Trophoblast cell (in vitro differentiated cells and primary cell): ENCODE measurements at regions not wholly inside any gene's neighbourhood (a gene's known extent, or its start where the extent isn't known, plus 50 kb on each side); places are given as distances from the start of the nearest gene placed in this dataset.

Source experiments
- DNase-seq, 2 donors: peaks; one replicate each; pipeline ENCODE4 v3.0.0-alpha.2; 2016
- H2AFZ ChIP-seq: 2 replicates; pipeline ENCODE4 v1.6.1; 2013; ENCODE audit warnings: low read length, moderate library complexity, mild to moderate bottlenecking; ENCODE audit not compliant: insufficient read depth, poor library complexity
- H2AK5ac ChIP-seq: 2 replicates; pipeline ENCODE4 v1.6.1; 2013; ENCODE audit warnings: mild to moderate bottlenecking, low read length
- H2BK120ac ChIP-seq: 2 replicates; pipeline ENCODE4 v1.6.1; 2013; ENCODE audit warnings: low read length, mild to moderate bottlenecking, moderate library complexity; ENCODE audit not compliant: insufficient read depth, poor library complexity
- H2BK12ac ChIP-seq: 2 replicates; pipeline ENCODE4 v1.6.1; 2013; ENCODE audit warnings: mild to moderate bottlenecking, low read length, moderate library complexity
- H2BK5ac ChIP-seq: 2 replicates; pipeline ENCODE4 v1.6.1; 2013; ENCODE audit warnings: low read length, low read depth, moderate library complexity, mild to moderate bottlenecking; ENCODE audit not compliant: poor library complexity
- H3K14ac ChIP-seq: 2 replicates; pipeline ENCODE4 v1.6.1; 2013; ENCODE audit warnings: mild to moderate bottlenecking, low read length
- H3K18ac ChIP-seq: 2 replicates; pipeline ENCODE4 v1.6.1; 2013; ENCODE audit warnings: mild to moderate bottlenecking, low read length
- H3K23ac ChIP-seq: 2 replicates; pipeline ENCODE4 v1.6.1; 2013; ENCODE audit warnings: low read length
- H3K27ac ChIP-seq: 2 replicates; pipeline ENCODE4 v1.5.1; 2013; ENCODE audit warnings: low read depth, mild to moderate bottlenecking, inconsistent platforms, low read length, moderate library complexity
- H3K27me3 ChIP-seq: 2 replicates; pipeline ENCODE4 v1.6.1; 2013; ENCODE audit warnings: inconsistent platforms, mild to moderate bottlenecking, low read length, moderate library complexity; ENCODE audit not compliant: insufficient read depth
- H3K36me3 ChIP-seq, 2 experiments: 1 replicate in 1 of 2; 2 replicates in 1 of 2; pipeline ENCODE4 v1.6.1; 2013; ENCODE audit warnings: low read length in 2 of 2, mild to moderate bottlenecking in 2 of 2, moderate library complexity in 1 of 2; ENCODE audit not compliant: insufficient read depth in 2 of 2, control insufficient read depth in 1 of 2
- H3K4ac ChIP-seq: 2 replicates; pipeline ENCODE4 v1.6.1; 2013; ENCODE audit warnings: low read depth, mild to moderate bottlenecking, low read length, moderate library complexity
- H3K4me1 ChIP-seq, 2 experiments: 1 replicate in 1 of 2; 2 replicates in 1 of 2; pipeline ENCODE4 v1.6.1; 2013; ENCODE audit warnings: low read length in 2 of 2, mild to moderate bottlenecking in 2 of 2, moderate library complexity in 1 of 2; ENCODE audit not compliant: insufficient read depth in 2 of 2, control insufficient read depth in 1 of 2
- H3K4me2 ChIP-seq: 2 replicates; pipeline ENCODE4 v1.6.1; 2013; ENCODE audit warnings: inconsistent platforms, mild to moderate bottlenecking, low read length, moderate library complexity
- H3K4me3 ChIP-seq: 2 replicates; pipeline ENCODE4 v1.5.1; 2013; ENCODE audit warnings: mild to moderate bottlenecking, low read depth, low read length, inconsistent platforms
- H3K79me1 ChIP-seq: one replicate; pipeline ENCODE4 v1.6.1; 2013; ENCODE audit warnings: low read length
- H3K79me2 ChIP-seq: 2 replicates; pipeline ENCODE4 v1.6.1; 2013; ENCODE audit warnings: low read length, mild to moderate bottlenecking; ENCODE audit not compliant: control insufficient read depth, insufficient read depth, poor library complexity
- H3K9ac ChIP-seq: 2 replicates; pipeline ENCODE4 v1.6.1; 2013; ENCODE audit warnings: mild to moderate bottlenecking, low read length
- H3K9me3 ChIP-seq: 2 replicates; pipeline ENCODE4 v1.6.1; 2013; ENCODE audit warnings: low read depth, mild to moderate bottlenecking, control low read depth, inconsistent platforms, low read length; ENCODE audit not compliant: insufficient read depth
- H4K12ac ChIP-seq: 2 replicates; pipeline ENCODE4 v1.6.1; 2013; ENCODE audit warnings: low read depth, mild to moderate bottlenecking, low read length, moderate library complexity
- H4K8ac ChIP-seq: 2 replicates; pipeline ENCODE4 v1.6.1; 2013; ENCODE audit warnings: low read depth, mild to moderate bottlenecking, low read length, moderate library complexity
- H4K91ac ChIP-seq: one replicate; pipeline ENCODE4 v1.6.1; 2013; ENCODE audit warnings: low read depth, mild to moderate bottlenecking, low read length, moderate library complexity
- WGBS: extraction: QIAGEN DNeasy Blood & Tissue Kit; methylation state at CpG from one replicate; pipeline ENCODE4 v1.1.7; 2013; ENCODE audit warnings: missing lambda C conversion rate; ENCODE audit not compliant: insufficient read length, insufficient coverage; ENCODE audit errors: extremely low coverage; 5-methylcytosine and 5-hydroxymethylcytosine counted together

DNA sequence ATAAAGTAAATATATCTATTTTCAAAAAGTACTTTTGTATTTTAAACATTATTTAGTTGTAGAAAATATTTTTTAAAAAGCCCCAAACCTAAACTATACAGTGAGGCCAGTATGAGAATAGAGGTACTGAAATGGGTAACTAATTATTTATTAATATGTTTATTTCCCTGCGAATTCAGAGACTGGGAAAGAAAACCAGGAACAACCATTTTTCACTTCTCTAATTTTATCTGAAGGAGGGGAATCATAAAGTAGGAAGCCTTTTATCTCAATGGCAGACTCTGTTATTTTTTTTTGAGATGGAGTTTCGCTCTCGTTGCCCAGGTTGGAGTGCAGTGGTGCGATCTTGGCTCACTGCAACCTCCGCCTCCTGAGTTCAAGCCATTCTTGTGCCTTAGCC is 63.6 kb upstream of the TRAK1 start:
- Histone ChIP-seq H2BK120ac (no peak overlapping the region), H4K91ac (no peak overlapping the region), H4K12ac (no peak overlapping the region), H3K23ac (no peak overlapping the region), H3K4me2 (no peak overlapping the region), H3K4ac (no peak overlapping the region), H3K27me3 (no peaks in the 10 kb centered on the region), H3K9me3 (no peaks in the 10 kb centered on the region), H2AK5ac (no peak overlapping the region), H3K79me1 (peaks cover 8% of the 10 kb centered on the region), H4K8ac (no peak overlapping the region), H2AFZ (no peak overlapping the region), H3K36me3 (no peaks in the 10 kb centered on the region), H3K79me2 (peaks cover 5% of the 10 kb centered on the region), H3K4me1 (peaks cover 7 to 28% of the 10 kb centered on the region in 2 experiments), H2BK5ac (no peak overlapping the region), H3K9ac (no peak overlapping the region), H3K18ac (no peak overlapping the region), H3K27ac (no peak overlapping the region), H2BK12ac (no peak overlapping the region), H3K14ac (no peak overlapping the region), H3K4me3 (no peak overlapping the region)
- no CpG with 5 or more reads among the region's 5 CpGs for WGBS
- no peak for DNase-seq

DNA sequence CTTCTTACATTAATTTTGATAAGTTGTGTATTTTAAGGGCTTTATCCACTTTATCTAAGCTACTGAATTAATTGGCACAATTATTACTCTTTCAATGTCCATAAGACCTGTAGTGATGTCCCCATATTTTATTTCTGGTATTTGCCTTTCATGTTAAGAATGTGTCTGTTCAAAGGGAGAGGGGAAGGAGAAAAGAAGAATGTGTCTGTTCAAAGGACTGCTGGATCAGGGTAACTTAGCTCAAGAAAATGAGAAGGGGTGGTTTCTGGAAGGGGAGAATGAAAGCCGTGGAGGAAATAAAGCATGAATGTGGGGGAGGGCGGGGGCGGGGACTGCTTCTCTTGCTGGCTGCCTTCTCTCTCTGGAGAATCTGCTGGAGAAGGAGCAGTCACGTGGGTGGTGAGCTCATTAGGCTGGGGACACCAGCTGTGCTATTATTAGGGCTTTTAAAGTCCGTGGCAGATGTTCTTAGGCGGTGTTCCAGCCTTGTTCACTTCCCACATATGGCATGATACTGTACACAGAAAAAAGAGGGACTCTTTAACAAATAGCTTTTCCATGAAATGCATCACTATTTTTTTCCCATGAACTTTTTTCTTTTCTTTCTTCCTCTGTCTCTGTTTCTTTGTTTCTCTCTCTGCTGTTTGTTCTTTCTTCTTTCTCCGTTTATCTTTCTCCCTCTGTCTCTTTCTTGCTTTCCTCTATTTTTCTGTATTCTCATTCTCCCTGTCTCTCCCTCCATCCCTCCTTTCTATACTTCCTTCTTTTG is 63.7 kb upstream of the ULK4 start:
- no peak overlapping the region for H3K14ac ChIP-seq
- no peak overlapping the region for H3K4me3 ChIP-seq
- peak overlapping the region; percentile 87 for H2BK5ac ChIP-seq
- H2AK5ac ChIP-seq, result no peak overlapping the region
- H3K27ac ChIP-seq, result peak overlapping the region; percentile 82
- peak overlapping the region; percentile 36 for H3K4me2 ChIP-seq
- H3K18ac ChIP-seq, result no peak overlapping the region
- H4K12ac ChIP-seq, result no peak overlapping the region
- no peak overlapping the region for H3K9ac ChIP-seq
- no peaks in the 10 kb centered on the region for H3K27me3 ChIP-seq
- WGBS, result no CpG with 5 or more reads among the region's 7 CpGs
- H3K79me2 ChIP-seq, result peaks cover 7% of the 10 kb centered on the region
- peaks cover 5% of the 10 kb centered on the region for H3K79me1 ChIP-seq
- H4K91ac ChIP-seq, result no peak overlapping the region
- no peak overlapping the region for H4K8ac ChIP-seq
- no peaks in the 10 kb centered on the region for H3K36me3 ChIP-seq
- H3K4ac ChIP-seq, result no peak overlapping the region
- H2BK120ac ChIP-seq, result no peak overlapping the region
- H3K9me3 ChIP-seq, result no peaks in the 10 kb centered on the region
- H3K4me1 ChIP-seq, result peaks cover 7 to 24% of the 10 kb centered on the region in 2 experiments
- peak; percentile 51 to 61 for DNase-seq
- H2BK12ac ChIP-seq, result no peak overlapping the region
- H2AFZ ChIP-seq, result no peak overlapping the region
- H3K23ac ChIP-seq, result no peak overlapping the region

DNA sequence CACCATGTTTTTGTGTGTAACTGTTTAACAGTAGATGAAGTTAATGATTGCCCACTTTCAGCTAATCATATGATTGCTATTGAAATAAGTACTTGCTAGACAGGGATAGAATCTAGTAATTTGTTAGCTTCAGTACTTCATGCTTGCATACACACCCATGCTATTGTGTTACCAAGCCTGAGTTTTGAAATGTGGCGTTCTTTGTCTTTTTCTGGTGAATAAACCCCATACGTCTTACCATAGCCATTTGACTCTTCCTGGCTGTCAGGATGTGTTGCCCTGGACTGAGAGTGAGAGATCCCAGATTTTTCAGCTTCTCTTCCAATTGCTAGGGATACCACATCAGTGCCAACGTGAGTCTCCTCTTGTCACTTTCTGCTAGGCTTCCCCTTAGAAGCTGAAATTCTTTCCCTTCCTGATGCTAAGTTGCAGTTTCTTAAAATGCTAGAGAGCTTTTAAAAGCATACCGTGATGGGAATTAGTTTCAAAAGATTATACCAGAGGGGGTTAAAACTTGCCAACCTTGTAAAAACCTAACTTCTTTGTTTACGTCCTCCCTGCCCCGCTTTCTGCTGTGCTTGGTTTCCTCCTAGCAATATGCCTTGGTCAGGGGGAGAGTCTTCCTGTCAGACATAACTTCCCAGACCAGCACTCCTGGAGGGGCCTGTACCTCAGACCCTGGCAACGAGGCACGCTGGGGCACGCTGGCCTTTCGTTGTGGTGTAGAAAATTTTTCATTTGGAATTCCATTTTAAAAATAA is 62.9 kb upstream of the ULK4 start:
- peaks cover 9% of the 10 kb centered on the region for H3K79me2 ChIP-seq
- no peak overlapping the region for H3K23ac ChIP-seq
- peak overlapping the region; percentile 71 for H3K4ac ChIP-seq
- WGBS, result no CpG with 5 or more reads among the region's 10 CpGs
- H2AK5ac ChIP-seq, result peak overlapping the region; percentile 91
- peak overlapping the region; percentile 77 for H4K91ac ChIP-seq
- H3K4me1 ChIP-seq, result peaks cover 7 to 26% of the 10 kb centered on the region in 2 experiments
- H3K9ac ChIP-seq, result no peak overlapping the region
- peaks cover 7% of the 10 kb centered on the region for H3K79me1 ChIP-seq
- DNase-seq, result no peak
- no peak overlapping the region for H3K4me3 ChIP-seq
- H2BK12ac ChIP-seq, result peak overlapping the region; percentile 84
- no peak overlapping the region for H2AFZ ChIP-seq
- peak overlapping the region; percentile 92 for H2BK120ac ChIP-seq
- no peaks in the 10 kb centered on the region for H3K9me3 ChIP-seq
- no peak overlapping the region for H3K18ac ChIP-seq
- H4K12ac ChIP-seq, result no peak overlapping the region
- peak overlapping the region; percentile 82 for H3K27ac ChIP-seq
- H3K36me3 ChIP-seq, result no peaks in the 10 kb centered on the region
- peak overlapping the region; percentile 6 for H3K4me2 ChIP-seq
- H2BK5ac ChIP-seq, result peak overlapping the region; percentile 87
- H3K27me3 ChIP-seq, result no peaks in the 10 kb centered on the region
- peak overlapping the region; percentile 77 for H3K14ac ChIP-seq
- peak overlapping the region; percentile 84 for H4K8ac ChIP-seq

DNA sequence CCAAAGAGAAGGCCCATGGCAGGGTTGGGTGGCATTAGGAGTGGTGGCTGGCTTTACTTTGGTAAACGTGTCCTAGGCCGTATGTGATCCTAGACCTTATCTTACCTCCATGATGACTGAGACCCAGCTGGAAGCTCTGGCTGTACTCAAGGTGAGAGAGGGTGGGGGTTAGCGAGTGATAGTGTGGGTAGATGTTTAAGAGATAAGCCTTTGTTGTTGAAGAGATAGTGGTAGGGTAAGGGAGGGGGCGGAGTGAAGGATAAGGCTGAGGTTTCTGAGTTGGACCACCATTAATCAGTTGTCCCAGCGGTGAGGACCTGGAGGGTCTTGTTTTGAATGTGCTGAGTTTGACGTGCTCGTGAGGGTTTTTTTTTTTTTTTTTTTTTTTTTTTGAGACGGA is 61.5 kb upstream of the ULK4 start:
- H2BK5ac ChIP-seq, result no peak overlapping the region
- peaks cover 7 to 27% of the 10 kb centered on the region in 2 experiments for H3K4me1 ChIP-seq
- no peak overlapping the region for H3K4me3 ChIP-seq
- peaks cover 7% of the 10 kb centered on the region for H3K79me1 ChIP-seq
- no peak overlapping the region for H3K4me2 ChIP-seq
- H2BK120ac ChIP-seq, result no peak overlapping the region
- no peaks in the 10 kb centered on the region for H3K27me3 ChIP-seq
- no peak overlapping the region for H2AK5ac ChIP-seq
- H3K14ac ChIP-seq, result no peak overlapping the region
- H3K27ac ChIP-seq, result no peak overlapping the region
- no peak overlapping the region for H4K91ac ChIP-seq
- no peak overlapping the region for H3K18ac ChIP-seq
- DNase-seq, result no peak
- H2BK12ac ChIP-seq, result no peak overlapping the region
- H3K79me2 ChIP-seq, result peaks cover 5% of the 10 kb centered on the region
- peak overlapping the region; percentile 13 for H3K4ac ChIP-seq
- H3K9ac ChIP-seq, result no peak overlapping the region
- WGBS, result 100% methylated on average over 1 of the region's 8 CpGs
- H4K12ac ChIP-seq, result no peak overlapping the region
- no peak overlapping the region for H2AFZ ChIP-seq
- no peak overlapping the region for H3K23ac ChIP-seq
- no peaks in the 10 kb centered on the region for H3K9me3 ChIP-seq
- H3K36me3 ChIP-seq, result no peaks in the 10 kb centered on the region
- H4K8ac ChIP-seq, result no peak overlapping the region
